Body of pancreas (tissue), 4 donors: ENCODE measurements at regions not wholly inside any gene's neighbourhood (a gene's known extent, or its start where the extent isn't known, plus 50 kb on each side); places are given as distances from the start of the nearest gene placed in this dataset.

ENCODE experiments used
- CTCF ChIP-seq, 7 experiments: fragments of 450-650 bp in 4 of 7; fragments of 200-600 bp in 3 of 7; sonication (generic) in 3 of 7; IDR thresholded peaks; one replicate each; pipeline ENCODE4 v1.5.1; 2016 to 2019; ENCODE audit warnings: antibody characterized with exemption in 7 of 7
- POLR2A ChIP-seq, 3 donors: fragments of 450-650 bp; IDR thresholded peaks; one replicate each; pipeline ENCODE4 v1.6.1; 2016; ENCODE audit warnings: antibody characterized with exemption in 3 of 3, mild to moderate bottlenecking in 2 of 3

GRCh38 chr22:27110665-27111451 lies 453.5 kb downstream of the MIAT start:
- TF ChIP-seq CTCF (IDR thresholded peaks at IDR 0.05) (no peak), POLR2A (IDR thresholded peaks at IDR 0.05) (no peak)
